CD14-positive monocyte (primary cell): ENCODE measurements at regions not wholly inside any gene's neighbourhood (a gene's known extent, or its start where the extent isn't known, plus 50 kb on each side); places are given as distances from the start of the nearest gene placed in this dataset.

Experiments
- DNase-seq, 3 donors: peaks; one replicate each; pipeline ENCODE4 v3.0.0-alpha.2; 2011 to 2022
- H2AFZ ChIP-seq: 2 replicates; pipeline ENCODE4 v1.6.0; 2012; ENCODE audit warnings: mild to moderate bottlenecking, low read depth, low read length, inconsistent platforms; ENCODE audit not compliant: insufficient read depth, poor library complexity, severe bottlenecking
- H3K27ac ChIP-seq, 2 donors: 1 replicate in 1 of 2; 2 replicates in 1 of 2; pipeline ENCODE4 v1.5.1; 2012 to 2013; ENCODE audit warnings: low read length in 2 of 2, control low read depth in 1 of 2, inconsistent platforms in 1 of 2, low read depth in 1 of 2, mild to moderate bottlenecking in 1 of 2
- H3K27me3 ChIP-seq, 2 donors: one replicate each; pipeline versions ENCODE4 v1.6.0 to v1.6.1; 2011 to 2013; ENCODE audit warnings: low read length in 2 of 2; ENCODE audit not compliant: control insufficient read depth in 2 of 2, insufficient read depth in 2 of 2
- H3K36me3 ChIP-seq, 2 donors: replicated peaks in 1 of 2; 1 replicate in 1 of 2; 2 replicates in 1 of 2; pipeline versions ENCODE4 v1.5.1 to v1.6.1; 2012 to 2013; ENCODE audit warnings: low read length in 2 of 2, control low read depth in 1 of 2, inconsistent platforms in 1 of 2, mild to moderate bottlenecking in 1 of 2; ENCODE audit not compliant: insufficient read depth in 2 of 2, control insufficient read depth in 1 of 2
- H3K4me1 ChIP-seq, 2 donors: 1 replicate in 1 of 2; 2 replicates in 1 of 2; pipeline versions ENCODE4 v1.5.1 to v1.6.1; 2012 to 2013; ENCODE audit warnings: low read length in 2 of 2, control low read depth in 1 of 2, inconsistent platforms in 1 of 2, mild to moderate bottlenecking in 1 of 2, moderate library complexity in 1 of 2; ENCODE audit not compliant: insufficient read depth in 2 of 2, control insufficient read depth in 1 of 2
- H3K4me2 ChIP-seq: replicated peaks from 2 replicates; pipeline ENCODE3; 2012; ENCODE audit warnings: low read length, moderate library complexity, mild to moderate bottlenecking; ENCODE audit not compliant: poor library complexity, severe bottlenecking; ENCODE audit errors: extremely low read depth
- H3K4me3 ChIP-seq, 3 experiments: fragments of 200-600 bp in 1 of 3; sonication (generic) in 1 of 3; replicated peaks in 1 of 3; 1 replicate in 2 of 3; 2 replicates in 1 of 3; pipeline ENCODE4 v1.5.1; 2011 to 2013; ENCODE audit warnings: low read length in 3 of 3, mild to moderate bottlenecking in 3 of 3, control low read depth in 2 of 3, low read depth in 2 of 3, inconsistent platforms in 1 of 3, moderate library complexity in 1 of 3
- H3K79me2 ChIP-seq: 2 replicates; pipeline ENCODE4 v1.6.0; 2012; ENCODE audit warnings: mild to moderate bottlenecking, control low read depth, inconsistent platforms, low read length, moderate library complexity; ENCODE audit not compliant: insufficient read depth
- H3K9ac ChIP-seq: 2 replicates; pipeline ENCODE4 v1.6.0; 2017; ENCODE audit warnings: low read length, mild to moderate bottlenecking; ENCODE audit not compliant: insufficient read depth, poor library complexity, severe bottlenecking
- H3K9me3 ChIP-seq, 2 donors: replicated peaks in 1 of 2; 1 replicate in 1 of 2; 2 replicates in 1 of 2; pipeline versions ENCODE4 v1.5.1 to v1.6.1; 2012 to 2013; ENCODE audit warnings: low read length in 2 of 2, control low read depth in 1 of 2; ENCODE audit not compliant: control insufficient read depth in 1 of 2, insufficient read depth in 1 of 2
- H4K20me1 ChIP-seq: 2 replicates; pipeline ENCODE4 v1.6.0; 2012; ENCODE audit warnings: mild to moderate bottlenecking, low read length, control low read depth, moderate library complexity; ENCODE audit not compliant: insufficient read depth
- H3K27ac Mint-ChIP-seq, 7 donors: one replicate each; pipeline ENCODE4 v1.8.0; 2020; ENCODE audit warnings: mild to moderate bottlenecking in 7 of 7, mixed read lengths in 7 of 7, moderate library complexity in 6 of 7, inconsistent platforms in 2 of 7
- H3K27me3 Mint-ChIP-seq, 3 donors: one replicate each; pipeline ENCODE4 v1.8.0; 2021 to 2022; ENCODE audit warnings: low read depth in 3 of 3, mild to moderate bottlenecking in 3 of 3, mixed read lengths in 3 of 3, moderate library complexity in 3 of 3, inconsistent platforms in 1 of 3
- H3K36me3 Mint-ChIP-seq, 2 donors: one replicate each; pipeline ENCODE4 v1.8.0; 2020; ENCODE audit warnings: mixed read lengths in 2 of 2, inconsistent platforms in 1 of 2, mild to moderate bottlenecking in 1 of 2
- H3K4me1 Mint-ChIP-seq: one replicate; pipeline ENCODE4 v1.8.0; 2020; ENCODE audit warnings: mild to moderate bottlenecking, mixed read lengths
- H3K4me3 Mint-ChIP-seq, 2 donors: one replicate each; pipeline ENCODE4 v1.8.0; 2020; ENCODE audit warnings: mild to moderate bottlenecking in 2 of 2, mixed read lengths in 2 of 2, moderate library complexity in 1 of 2
- H3K9me3 Mint-ChIP-seq, 7 donors: one replicate each; pipeline ENCODE4 v1.8.0; 2020 to 2022; ENCODE audit warnings: mixed read lengths in 7 of 7, mild to moderate bottlenecking in 6 of 7, moderate library complexity in 6 of 7, inconsistent platforms in 2 of 7
- WGBS: methylation state at CpG from one replicate; pipeline ENCODE4 v1.1.5; 2013; ENCODE audit warnings: missing lambda C conversion rate; ENCODE audit not compliant: insufficient coverage; 5-methylcytosine and 5-hydroxymethylcytosine counted together
- intact Hi-C, 2 donors: fragments of 100-400 bp; cut with micrococcal nuclease; formaldehyde crosslinking; loops; one replicate each; pipeline versions ENCODE4 v1.15.0 to v1.15.1; 2023
- TF ChIP-seq, protein P1 (sequence below): fragments of 200-600 bp; IDR thresholded peaks from one replicate; pipeline ENCODE4 v1.8.0; 2022; ENCODE audit warnings: antibody characterized with exemption, mild to moderate bottlenecking

DNA sequence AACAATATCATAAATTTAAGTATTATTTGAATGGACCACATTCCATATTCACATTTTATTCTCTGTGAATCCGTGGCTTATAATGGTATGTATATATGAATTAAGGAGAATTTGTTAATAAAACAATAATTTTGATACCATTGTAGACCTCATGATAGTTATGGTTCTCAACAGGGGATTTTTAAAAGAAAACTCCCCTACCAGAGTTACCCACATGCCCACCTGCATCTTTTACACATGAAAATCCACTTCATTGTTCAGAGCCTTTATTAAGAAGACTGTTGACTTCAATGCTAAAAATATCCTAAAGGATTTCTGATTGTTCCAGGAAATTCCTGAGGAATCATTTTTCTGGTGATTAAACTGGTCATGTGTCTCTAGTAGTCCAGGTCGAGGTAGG, 557.7 kb upstream of the MEF2C start:
- no peak overlapping the region for H3K27ac Mint-ChIP-seq

DNA sequence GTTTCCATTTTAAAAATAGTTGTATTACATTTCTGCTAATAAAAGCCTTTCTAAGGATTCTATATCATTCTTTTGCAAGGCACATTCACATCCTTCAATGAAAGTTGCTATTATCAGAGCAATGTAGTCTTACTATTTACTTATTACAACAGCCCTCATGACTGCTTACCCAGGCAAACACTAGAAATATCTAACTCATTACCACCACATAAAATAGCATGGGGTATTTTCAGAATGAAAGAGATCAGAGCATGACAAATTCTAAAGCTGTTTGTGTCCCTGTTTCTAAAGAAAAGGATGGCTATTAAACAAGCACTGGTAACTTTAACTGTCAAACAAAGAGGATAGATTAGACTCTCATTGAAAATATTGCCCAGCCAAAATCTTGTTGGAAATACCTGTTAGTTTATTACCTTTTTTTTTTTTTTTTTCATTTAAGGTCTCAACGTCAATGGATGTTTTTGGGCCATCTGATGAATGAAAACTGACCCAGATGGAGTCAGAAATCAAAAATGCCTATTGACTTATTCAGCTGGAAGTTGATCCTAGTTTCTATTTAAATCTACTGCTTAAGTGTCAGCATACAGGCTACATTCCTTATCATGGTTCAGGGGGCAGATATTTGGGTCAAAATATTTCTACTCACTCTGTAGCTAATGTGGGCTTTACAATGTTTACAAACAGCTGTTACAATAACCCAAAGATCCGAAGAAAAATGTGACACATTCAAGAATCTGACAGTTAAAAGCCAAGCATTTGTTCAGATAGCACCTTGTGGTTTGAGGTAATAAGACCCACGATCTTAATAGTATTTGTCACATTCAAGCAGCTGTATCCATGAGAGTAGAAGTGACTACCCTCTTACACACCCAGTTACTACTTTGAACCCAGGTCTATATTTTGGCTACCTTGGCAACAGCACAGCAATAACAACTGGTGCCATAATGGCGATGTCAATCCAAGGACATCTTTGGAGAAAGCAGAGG, 554.8 kb upstream of the MEF2C start:
- Mint-ChIP-seq H3K4me3 (no peak overlapping the region), H3K27ac (no peak overlapping the region)
- no peak overlapping the region for H3K27ac ChIP-seq

More for the DNA sequence above, 557.7 kb upstream of the MEF2C start:
- intact Hi-C loops = no loop called here
- no peak overlapping the region for H3K9ac ChIP-seq
- H4K20me1 ChIP-seq = no peaks in the 10 kb centered on the region
- peaks cover 23 to 34% of the 10 kb centered on the region in 2 donors for H3K4me1 ChIP-seq
- Mint-ChIP-seq H3K4me3 (no peak overlapping the region), H3K4me1 (peaks cover 30% of the 10 kb centered on the region), H3K36me3 (no peaks in the 10 kb centered on the region), H3K27me3 (no peaks in the 10 kb centered on the region), H3K9me3 (peaks cover 0 to 7% (median 0%) of the 10 kb centered on the region in 7 donors)
- TF ChIP-seq, protein P1, sequence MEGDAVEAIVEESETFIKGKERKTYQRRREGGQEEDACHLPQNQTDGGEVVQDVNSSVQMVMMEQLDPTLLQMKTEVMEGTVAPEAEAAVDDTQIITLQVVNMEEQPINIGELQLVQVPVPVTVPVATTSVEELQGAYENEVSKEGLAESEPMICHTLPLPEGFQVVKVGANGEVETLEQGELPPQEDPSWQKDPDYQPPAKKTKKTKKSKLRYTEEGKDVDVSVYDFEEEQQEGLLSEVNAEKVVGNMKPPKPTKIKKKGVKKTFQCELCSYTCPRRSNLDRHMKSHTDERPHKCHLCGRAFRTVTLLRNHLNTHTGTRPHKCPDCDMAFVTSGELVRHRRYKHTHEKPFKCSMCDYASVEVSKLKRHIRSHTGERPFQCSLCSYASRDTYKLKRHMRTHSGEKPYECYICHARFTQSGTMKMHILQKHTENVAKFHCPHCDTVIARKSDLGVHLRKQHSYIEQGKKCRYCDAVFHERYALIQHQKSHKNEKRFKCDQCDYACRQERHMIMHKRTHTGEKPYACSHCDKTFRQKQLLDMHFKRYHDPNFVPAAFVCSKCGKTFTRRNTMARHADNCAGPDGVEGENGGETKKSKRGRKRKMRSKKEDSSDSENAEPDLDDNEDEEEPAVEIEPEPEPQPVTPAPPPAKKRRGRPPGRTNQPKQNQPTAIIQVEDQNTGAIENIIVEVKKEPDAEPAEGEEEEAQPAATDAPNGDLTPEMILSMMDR = no peak
- H3K79me2 ChIP-seq = no peaks in the 10 kb centered on the region
- no peak overlapping the region for H3K27ac ChIP-seq
- H3K27me3 ChIP-seq = no peaks in the 10 kb centered on the region
- no peak overlapping the region for H2AFZ ChIP-seq
- no CpG with 5 or more reads among the region's 2 CpGs for WGBS
- no peak overlapping the region for H3K4me3 ChIP-seq
- no peak for DNase-seq
- H3K9me3 ChIP-seq = no peaks in the 10 kb centered on the region
- H3K4me2 ChIP-seq = no peak overlapping the region
- no peaks in the 10 kb centered on the region for H3K36me3 ChIP-seq

More for the DNA sequence above, 554.8 kb upstream of the MEF2C start:
- 100% methylated on average over 1 of the region's 4 CpGs for WGBS
- Mint-ChIP-seq H3K36me3 (no peaks in the 10 kb centered on the region), H3K4me1 (peaks cover 7% of the 10 kb centered on the region), H3K9me3 (no peaks in the 10 kb centered on the region), H3K27me3 (no peaks in the 10 kb centered on the region)
- Histone ChIP-seq H3K4me2 (no peak overlapping the region), H3K9me3 (no peaks in the 10 kb centered on the region), H3K27me3 (no peaks in the 10 kb centered on the region), H2AFZ (no peak overlapping the region), H3K79me2 (no peaks in the 10 kb centered on the region), H3K4me1 (peaks cover 3 to 8% of the 10 kb centered on the region in 2 donors), H3K36me3 (no peaks in the 10 kb centered on the region), H4K20me1 (no peaks in the 10 kb centered on the region), H3K4me3 (no peak overlapping the region), H3K9ac (no peak overlapping the region)
- no peak for DNase-seq
- TF ChIP-seq, protein P1 = no peak
- intact Hi-C loops = no loop called here
